OCI-LY3 (cell line): ENCODE measurements at regions not wholly inside any gene's neighbourhood (a gene's known extent, or its start where the extent isn't known, plus 50 kb on each side); places are given as distances from the start of the nearest gene placed in this dataset.

Experiments
- EZH2phosphoT487 ChIP-seq: fragments of 200-600 bp; shearing (Covaris generic); IDR thresholded peaks from 2 replicates; pipeline ENCODE4 v1.6.1; 2018; ENCODE audit warnings: antibody characterized with exemption, mixed run types, low read depth
- TF ChIP-seq, protein P1 (sequence below): fragments of 200-600, 300-600 bp; sonication (generic); IDR thresholded peaks from 2 replicates; pipeline ENCODE4 v1.5.1; 2014; ENCODE audit warnings: antibody characterized with exemption, low read length, low read depth

- TF ChIP-seq, protein P1, sequence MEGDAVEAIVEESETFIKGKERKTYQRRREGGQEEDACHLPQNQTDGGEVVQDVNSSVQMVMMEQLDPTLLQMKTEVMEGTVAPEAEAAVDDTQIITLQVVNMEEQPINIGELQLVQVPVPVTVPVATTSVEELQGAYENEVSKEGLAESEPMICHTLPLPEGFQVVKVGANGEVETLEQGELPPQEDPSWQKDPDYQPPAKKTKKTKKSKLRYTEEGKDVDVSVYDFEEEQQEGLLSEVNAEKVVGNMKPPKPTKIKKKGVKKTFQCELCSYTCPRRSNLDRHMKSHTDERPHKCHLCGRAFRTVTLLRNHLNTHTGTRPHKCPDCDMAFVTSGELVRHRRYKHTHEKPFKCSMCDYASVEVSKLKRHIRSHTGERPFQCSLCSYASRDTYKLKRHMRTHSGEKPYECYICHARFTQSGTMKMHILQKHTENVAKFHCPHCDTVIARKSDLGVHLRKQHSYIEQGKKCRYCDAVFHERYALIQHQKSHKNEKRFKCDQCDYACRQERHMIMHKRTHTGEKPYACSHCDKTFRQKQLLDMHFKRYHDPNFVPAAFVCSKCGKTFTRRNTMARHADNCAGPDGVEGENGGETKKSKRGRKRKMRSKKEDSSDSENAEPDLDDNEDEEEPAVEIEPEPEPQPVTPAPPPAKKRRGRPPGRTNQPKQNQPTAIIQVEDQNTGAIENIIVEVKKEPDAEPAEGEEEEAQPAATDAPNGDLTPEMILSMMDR, result no peak
- no peak for TF ChIP-seq EZH2phosphoT487
Measured at GRCh38 chr3:148131990-148132638, 565.6 kb upstream of the AGTR1 start.
